ENCODE measurements at regions not wholly inside any gene's neighbourhood (a gene's known extent, or its start where the extent isn't known, plus 50 kb on each side); places are given as distances from the start of the nearest gene placed in this dataset.
"Not testable (repeated sequence)": the region's sequence is repeated elsewhere in the genome, so short reads cannot be mapped to it uniquely, and the experiment has no call there.

DNA sequence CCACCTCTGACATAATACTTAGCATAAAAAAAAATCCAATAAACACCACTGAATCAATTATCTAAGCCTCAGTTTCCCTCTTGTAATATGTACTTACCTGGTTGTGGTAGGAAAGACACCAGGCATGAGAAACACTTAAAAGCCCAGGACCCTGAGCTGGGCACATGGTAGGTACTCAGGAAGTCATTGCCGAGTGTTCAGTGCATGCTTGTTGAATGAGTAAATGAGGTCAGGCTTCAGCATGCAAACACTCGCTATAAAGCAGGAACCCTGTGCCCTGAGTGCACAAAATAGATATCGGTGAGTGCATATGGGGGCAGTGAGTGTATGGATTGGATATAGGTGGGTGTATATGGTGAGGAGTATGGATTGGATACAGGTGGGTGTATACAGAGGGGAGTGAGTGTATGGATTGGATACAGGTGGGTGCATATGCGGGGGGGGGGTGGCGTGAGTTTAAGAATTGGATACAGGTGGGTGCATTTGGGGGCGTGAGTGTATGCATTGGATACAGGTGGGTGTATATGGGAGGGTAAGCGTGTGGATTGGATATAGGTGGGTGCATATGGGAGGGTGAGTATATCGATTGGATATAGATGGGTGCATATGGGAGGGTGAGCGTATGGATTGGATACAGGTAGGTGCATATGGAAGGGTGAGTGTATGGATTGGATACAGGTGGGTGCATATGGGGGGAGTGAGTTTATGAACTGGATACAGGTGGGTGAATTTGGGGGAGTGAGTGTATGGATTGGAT lies 194.3 kb upstream of the MSX2 start:
- DNase-seq: no peak

DNA sequence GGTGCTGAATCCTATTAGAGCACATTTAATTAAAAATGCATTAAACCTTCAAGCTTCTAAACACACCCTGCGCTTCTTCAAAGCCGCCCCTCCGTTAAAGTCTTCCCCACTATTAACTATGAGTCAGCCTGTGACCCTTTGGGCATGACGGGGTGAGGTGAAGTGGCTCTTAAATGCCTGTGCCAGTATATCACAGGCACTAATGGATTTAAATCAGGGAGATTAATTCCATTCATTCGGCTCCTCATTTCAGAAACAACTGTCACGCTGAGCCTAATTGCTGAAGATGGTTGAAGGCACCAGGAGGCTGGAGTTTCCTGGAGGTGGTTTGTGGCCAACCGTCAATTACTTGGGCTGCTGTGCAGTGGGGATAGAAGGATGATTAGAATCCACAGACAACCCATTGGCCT lies 192.6 kb upstream of the MSX2 start:
- no peak for DNase-seq

GRCh38 chr5:174532455-174533453 lies 191.6 kb upstream of the MSX2 start:
- DNase-seq: peak; percentile 37

DNA sequence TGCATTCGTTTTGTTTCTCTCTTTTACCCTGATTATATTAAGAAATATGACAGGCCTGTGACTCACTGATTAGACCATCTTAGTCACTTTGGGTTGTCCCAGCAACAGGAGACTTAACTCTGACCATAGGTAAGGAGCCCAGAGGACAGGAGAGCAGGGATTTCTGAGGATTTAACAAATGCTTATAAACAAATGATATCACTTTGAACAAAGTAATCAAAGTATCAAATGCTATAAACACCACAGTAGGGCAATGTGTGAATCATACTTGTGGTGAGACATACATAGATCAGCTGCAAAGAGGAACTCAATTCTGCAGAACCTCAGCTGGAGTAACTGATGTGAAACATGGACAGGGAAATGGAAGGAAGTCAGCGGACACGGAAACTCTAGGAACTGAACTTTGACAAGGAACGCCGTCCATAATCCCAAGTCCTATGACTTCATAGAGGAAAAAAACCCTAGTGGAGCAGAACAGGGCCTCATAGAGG lies 190.6 kb upstream of the MSX2 start:
- DNase-seq: no peak

DNA sequence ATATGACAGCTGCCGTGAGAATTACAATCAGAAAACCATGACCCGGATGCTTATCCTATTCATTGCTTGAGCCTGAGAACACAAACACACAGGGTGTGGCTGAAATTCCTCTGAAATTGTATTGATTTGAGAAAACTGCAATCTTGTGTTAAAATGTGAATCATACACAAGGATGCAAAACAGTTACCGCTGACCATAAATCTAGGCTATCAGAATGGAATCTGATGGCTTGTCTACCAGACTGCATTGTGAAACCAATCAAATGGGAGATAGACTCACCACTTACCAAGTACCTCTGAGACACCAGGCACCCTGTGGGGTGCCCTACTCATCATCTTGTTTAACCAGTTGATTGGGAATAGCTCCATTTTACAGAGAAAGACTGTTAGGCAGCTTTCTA lies 188.7 kb upstream of the MSX2 start:
- DNase-seq: no peak

- not testable (repeated sequence) for DNase-seq
Measured at GRCh38 chr5:174539823-174540222, 184.6 kb upstream of the MSX2 start.

- DNase-seq: no peak
Measured at GRCh38 chr5:174542037-174542436, 182.3 kb upstream of the MSX2 start.

DNA sequence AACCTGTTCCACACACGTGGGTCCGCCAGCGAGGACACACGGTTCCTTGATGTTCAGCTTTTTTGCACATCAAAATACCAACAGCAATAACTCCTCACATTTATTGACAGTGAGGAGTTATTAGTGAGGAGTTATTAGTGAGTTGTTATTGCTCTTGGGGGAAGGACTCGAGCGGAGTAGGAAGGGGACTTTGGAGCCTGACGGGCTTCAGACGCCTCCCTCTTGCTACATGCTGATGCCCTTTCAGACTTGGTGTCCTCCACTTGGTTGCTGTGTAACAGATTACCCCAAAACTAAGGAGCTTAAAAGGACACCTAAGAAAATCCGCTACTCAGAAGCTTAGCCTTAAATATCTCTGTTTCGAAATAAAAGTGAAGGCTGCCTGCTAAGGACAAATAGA lies 181.9 kb upstream of the MSX2 start:
- no peak for DNase-seq

DNA sequence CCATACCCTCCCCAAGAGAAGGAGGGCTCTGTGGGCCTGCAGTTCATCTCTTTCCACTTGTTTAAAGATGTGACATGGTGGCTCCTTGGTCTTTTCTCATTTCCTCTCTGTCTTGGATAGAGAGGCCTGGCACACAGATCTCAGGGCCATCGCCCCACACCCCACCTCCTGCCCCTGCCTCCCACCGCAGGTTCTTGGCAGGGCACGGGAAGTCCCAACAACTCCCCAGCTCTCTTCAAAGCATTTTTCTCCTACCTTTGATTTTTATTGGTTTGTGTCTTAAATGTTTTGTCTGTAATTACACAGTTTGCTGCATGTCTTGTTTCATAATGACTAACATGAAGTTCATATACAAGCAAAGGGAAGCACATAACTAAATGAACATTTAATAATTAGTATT lies 178.5 kb upstream of the MSX2 start:
- no peak for DNase-seq

DNA sequence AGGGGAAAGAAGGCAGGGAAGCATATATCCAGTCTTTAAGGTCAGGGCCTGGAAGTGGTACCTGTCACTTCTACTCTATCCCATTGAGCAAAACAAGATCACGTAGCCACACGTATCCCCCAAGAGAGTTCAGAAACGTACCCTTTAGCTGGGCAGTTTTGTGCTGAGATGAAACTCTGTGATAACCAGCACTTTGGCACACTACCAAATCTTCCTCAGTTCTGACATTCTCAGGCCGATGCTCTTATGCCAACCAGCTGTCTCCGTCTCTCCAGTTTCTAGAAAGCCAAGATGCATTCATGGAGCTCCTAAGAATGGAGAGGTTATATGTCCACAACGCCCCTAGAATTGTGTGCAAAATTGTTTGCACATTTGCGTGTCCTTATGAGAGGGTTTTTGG lies 176.6 kb upstream of the MSX2 start:
- DNase-seq: no peak

DNA sequence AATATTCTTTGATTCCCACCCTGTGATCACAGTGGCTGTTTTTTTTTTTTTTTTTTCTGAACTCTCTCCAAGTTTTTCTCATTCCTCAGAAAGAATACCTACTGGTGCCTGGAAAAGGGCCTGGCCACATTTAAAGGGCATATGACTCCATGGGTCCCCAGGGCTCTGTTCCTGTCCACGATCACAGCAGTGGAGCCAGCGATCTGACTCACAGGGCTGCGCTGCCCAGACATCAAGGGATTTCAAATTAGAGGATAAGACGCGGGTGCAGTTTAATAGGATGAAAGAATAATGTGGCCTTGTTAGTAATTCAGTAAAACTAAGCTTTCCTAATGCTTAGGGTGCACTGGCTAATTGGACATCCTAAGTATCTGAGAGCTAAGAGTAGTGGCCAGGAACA lies 175.1 kb upstream of the MSX2 start:
- no peak for DNase-seq

GRCh38 chr5:174550026-174550425 lies 174.4 kb upstream of the MSX2 start:
- no peak for DNase-seq

DNA sequence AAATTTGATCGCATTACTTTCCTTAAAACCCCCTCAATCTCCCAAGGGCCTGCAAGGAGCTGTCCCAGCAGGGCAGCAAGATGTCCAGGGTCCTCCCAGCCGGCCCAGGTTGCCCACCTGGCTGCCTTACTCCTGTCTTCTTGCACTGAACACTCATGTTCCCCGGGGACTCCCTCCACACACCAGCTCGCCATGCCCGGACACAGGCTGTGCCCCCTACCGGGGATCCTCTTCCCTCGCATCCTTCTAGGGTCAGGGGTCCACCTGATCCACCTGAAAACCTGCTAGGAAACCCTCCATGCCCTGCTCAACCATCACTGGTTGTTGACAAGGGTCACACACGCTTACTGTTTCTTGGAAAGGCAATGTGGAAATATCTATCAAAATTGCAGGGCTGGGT lies 172.0 kb upstream of the MSX2 start:
- no peak for DNase-seq

DNA sequence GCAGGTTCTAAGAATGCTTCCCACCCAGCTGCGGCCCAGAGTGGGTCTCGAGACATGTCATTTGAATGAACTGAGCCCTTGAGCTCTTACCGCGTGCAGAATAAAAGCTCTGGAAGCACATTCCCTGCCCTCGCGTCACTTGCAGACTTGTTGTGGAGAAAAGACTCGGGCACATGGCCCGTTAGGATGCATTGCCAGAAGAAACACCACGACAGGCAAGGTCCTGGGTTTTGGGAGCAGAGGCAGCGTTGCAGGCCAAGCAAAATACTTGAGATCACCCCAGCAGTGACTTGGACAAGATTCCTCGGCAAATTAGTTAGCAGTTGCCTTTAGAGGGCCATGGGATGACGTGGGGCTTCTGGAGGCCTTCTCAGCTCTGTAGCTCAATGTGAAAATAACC lies 170.8 kb upstream of the MSX2 start:
- no peak for DNase-seq

DNA sequence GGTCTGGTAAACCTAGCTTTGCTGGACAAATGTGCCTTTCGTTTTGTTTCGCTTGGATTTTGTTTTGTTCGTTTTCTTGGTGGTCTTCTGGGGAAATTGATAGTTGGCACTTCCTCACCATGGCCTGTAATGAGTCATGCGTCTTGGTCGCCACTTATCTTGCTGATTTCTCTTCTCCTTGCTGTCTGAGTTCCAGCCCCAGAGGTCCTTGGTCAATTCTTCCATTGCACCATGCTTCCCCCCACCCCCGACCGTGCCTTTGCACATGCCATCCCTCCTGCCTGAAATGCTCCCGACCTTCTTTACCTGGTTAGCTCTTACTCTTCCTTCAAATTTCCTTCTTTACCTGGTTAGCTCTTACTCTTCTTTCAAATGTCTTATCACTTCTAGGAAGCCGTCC lies 168.7 kb upstream of the MSX2 start:
- DNase-seq: no peak

- DNase-seq: no peak
Measured at GRCh38 chr5:174556756-174557155, 167.6 kb upstream of the MSX2 start.

DNA sequence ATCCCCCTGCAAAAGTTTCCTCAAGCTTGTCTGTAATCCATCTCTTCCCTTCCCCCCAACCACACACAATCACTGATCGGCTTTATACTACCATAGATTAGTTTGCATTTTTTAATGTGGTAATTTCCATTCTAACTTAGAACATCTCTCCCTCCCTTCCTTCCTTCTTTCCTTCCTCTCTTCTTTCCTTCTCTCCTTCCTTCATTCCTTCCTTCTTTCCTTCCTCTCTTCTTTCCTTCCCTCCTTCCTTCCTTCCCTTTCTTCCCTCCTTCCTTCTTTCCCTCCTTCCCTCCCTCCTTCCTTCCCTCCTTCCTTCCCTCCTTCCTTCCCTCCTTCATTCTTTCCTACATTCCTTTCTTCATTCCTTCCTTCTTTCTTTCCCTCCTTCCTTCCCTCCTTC lies 166.2 kb upstream of the MSX2 start:
- DNase-seq: no peak

DNA sequence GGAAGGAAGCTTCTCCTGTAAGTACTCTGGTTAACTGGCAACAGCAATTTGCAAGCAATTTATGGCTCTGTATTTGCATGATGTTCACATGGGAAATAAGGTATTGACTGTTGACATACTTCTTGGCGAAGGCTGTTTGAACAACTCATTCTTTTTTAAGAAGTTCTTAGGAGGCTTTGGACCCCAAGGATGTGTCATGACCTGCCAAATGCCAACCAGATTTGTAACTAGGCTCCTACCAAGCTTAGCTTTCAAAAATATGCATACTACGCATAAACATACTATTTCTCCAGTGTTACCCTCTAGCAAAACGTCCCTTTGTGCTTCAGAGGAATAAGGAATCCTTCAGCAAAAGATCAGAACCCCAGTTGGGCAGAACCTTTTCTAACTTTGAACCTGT lies 165.2 kb upstream of the MSX2 start:
- DNase-seq: no peak

GRCh38 chr5:174559566-174560090 lies 164.8 kb upstream of the MSX2 start:
- no peak for DNase-seq

DNA sequence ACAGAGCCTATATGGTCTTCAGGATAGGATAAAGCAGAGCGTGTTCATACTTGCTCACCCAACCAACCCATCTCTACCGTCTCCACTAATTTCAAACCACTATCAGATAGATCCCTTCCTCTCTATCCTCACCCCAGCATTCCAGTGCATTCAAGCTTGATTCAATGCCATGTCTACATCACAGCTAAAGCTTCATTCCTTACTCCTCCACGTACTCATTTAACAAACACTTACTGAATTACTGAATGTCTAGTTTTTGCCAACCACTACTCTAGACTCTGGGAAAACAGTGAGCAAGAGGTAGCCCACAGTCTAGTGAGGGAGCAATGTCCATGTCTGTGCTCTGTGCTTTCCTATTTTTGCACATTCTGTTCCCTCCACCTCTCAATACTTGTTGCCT lies 163.5 kb upstream of the MSX2 start:
- DNase-seq: no peak

DNA sequence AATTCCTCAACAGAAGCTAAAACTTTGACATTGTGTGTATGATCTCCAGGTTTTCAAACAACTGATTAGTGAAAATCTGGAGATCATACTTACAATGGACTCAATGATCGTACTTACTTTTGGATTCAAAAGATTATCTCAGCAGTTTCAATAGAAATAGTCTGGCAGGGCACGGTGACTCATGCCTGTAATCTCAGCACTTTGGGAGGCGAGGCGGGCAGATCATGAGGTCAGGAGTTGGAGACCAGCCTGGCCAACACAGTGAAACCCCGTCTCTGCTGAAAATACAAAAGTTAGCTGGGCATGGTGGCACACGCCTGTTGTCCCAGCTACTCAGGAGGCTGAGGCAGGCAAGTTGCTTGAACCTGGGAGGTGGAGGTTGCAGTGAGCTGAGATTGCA lies 161.3 kb upstream of the MSX2 start:
- not testable (repeated sequence) for DNase-seq

- DNase-seq: no peak
Measured at GRCh38 chr5:174563899-174564298, 160.5 kb upstream of the MSX2 start.

DNA sequence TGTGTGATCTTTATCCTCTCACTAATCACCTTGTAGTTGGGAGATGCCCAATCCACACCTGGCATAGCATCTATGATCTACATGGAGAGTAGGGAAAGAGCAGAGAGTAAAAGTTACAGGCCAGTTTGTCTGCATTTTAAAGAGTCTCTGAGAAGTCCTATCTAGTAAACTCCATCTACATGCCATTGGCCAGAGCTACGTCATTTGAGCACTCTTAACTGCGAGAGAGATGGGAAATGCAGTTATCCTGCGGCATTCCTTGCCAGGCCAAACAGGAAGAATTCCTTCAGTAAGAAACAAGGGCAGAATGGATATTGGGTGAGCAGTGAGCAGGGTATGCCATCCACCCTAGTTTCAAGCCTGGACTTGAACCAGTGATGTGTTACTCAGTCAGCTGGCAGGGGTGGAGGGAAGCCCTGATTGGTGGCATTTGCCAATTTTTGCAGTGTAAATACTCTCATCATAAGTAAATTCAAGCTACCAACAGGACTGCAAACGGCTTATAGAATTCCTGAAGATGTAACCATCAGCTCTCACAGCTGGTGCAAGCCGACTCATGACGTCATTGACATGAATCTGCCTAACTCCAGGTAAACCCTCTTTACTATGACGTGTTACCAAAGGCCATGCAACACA lies 156.8 kb upstream of the MSX2 start:
- DNase-seq: no peak

All from 8988T (cell line).